ENCODE measurements at regions not wholly inside any gene's neighbourhood (a gene's known extent, or its start where the extent isn't known, plus 50 kb on each side); places are given as distances from the start of the nearest gene placed in this dataset.

GRCh38 chr6:166728884-166729530, 102.0 kb upstream of the RPS6KA2 start:
- TF ChIP-seq CTCF (IDR thresholded peaks at IDR 0.05) (no peak), EZH2 (IDR thresholded peaks at IDR 0.05; ENCODE audit: borderline replicate concordance, insufficient read depth, low read depth, low read length, poor library complexity, severe bottlenecking) (no peak)

Measured in B cell (primary cell).